A549 (cell line): ENCODE measurements at regions not wholly inside any gene's neighbourhood (a gene's known extent, or its start where the extent isn't known, plus 50 kb on each side); places are given as distances from the start of the nearest gene placed in this dataset.

ENCODE experiments used
- ATAC-seq, 2 experiments: fragments of 200-7000 bp in 1 of 2; fragments of >200 bp in 1 of 2; cut with Nextera tagmentation in 1 of 2; cut with Tn5 transposase in 1 of 2; 3 replicates each; pipeline versions ENCODE4 v1.8.0 to v1.9.1; 2018 to 2020; ENCODE audit warnings: mild to moderate bottlenecking in 1 of 2, moderate library complexity in 1 of 2
- CTCF ChIA-PET: fragments of 300-600 bp; sonication (Branson Sonifier 250); formaldehyde crosslinking; extraction: SDS; loops from one replicate; lab custom pipeline; 2021; ENCODE audit warnings: antibody characterized with exemption, inconsistent platforms; lab: Yijun Ruan, JAX
- POLR2A ChIA-PET: fragments of 350-600 bp; formaldehyde crosslinking; extraction: SDS; loops from one replicate; lab custom pipeline; 2021; ENCODE audit warnings: antibody characterized with exemption, inconsistent platforms; lab: Yijun Ruan, JAX
- DNase-seq, 2 experiments: peaks; one replicate each; pipeline versions ENCODE4 v3.0.0 to v3.0.0-alpha.2; 2011 to 2016; ENCODE audit warnings: low read depth in 1 of 2, low spot score in 1 of 2
- FAIRE-seq: peaks from 2 replicates; lab custom pipeline; 2011; peaks lifted over from hg19 to GRCh38; lab: Jason Lieb, UNC
- H3K27ac ChIP-seq, 2 experiments: fragments of >200 bp; sonication (Bioruptor Twin); formaldehyde crosslinking; 3 replicates each; pipeline ENCODE4 v1.5.1; 2016 to 2017
- H3K4me1 ChIP-seq: fragments of >200 bp; sonication (Bioruptor Twin); formaldehyde crosslinking; 3 replicates; pipeline ENCODE4 v1.6.1; 2016
- H3K4me2 ChIP-seq: fragments of >200 bp; sonication (Bioruptor Twin); formaldehyde crosslinking; 3 replicates; pipeline ENCODE4 v1.6.1; 2016
- H3K4me3 ChIP-seq: fragments of >200 bp; sonication (Bioruptor Twin); formaldehyde crosslinking; 3 replicates; pipeline ENCODE4 v1.5.1; 2016
- H3K9me3 ChIP-seq: fragments of >200 bp; sonication (Bioruptor Twin); formaldehyde crosslinking; 3 replicates; pipeline ENCODE4 v1.6.1; 2016
- BHLHE40 ChIP-seq: IDR thresholded peaks from 2 replicates; pipeline ENCODE4 v1.6.1; 2012; ENCODE audit warnings: low read depth, low read length, inconsistent platforms
- CBX2 ChIP-seq: fragments of 200-600 bp; sonication (generic); IDR thresholded peaks from 2 replicates; pipeline ENCODE4 v1.6.1; 2016; ENCODE audit warnings: low read depth, mild to moderate bottlenecking, borderline replicate concordance
- CHD4 ChIP-seq: fragments of 200-600 bp; sonication (generic); IDR thresholded peaks from 2 replicates; pipeline ENCODE4 v1.6.1; 2016; ENCODE audit warnings: antibody characterized with exemption, mild to moderate bottlenecking, borderline replicate concordance
- E2F6 ChIP-seq: IDR thresholded peaks from 2 replicates; pipeline ENCODE4 v1.6.1; 2012; ENCODE audit warnings: low read depth, borderline replicate concordance
- EP300 ChIP-seq, 2 experiments: fragments of >200 bp; sonication (Bioruptor Twin); formaldehyde crosslinking; IDR thresholded peaks; 2 replicates in 1 of 2; 3 replicates in 1 of 2; pipeline ENCODE4 v1.6.1; 2016 to 2017
- ESRRA ChIP-seq: fragments of 150-350 bp; IDR thresholded peaks from 2 replicates; pipeline ENCODE4 v1.6.1; 2014; ENCODE audit warnings: mild to moderate bottlenecking, low read length, borderline replicate concordance
- FOSL2 ChIP-seq, 2 experiments: fragments of 450-650 bp in 1 of 2; fragments of >200 bp in 1 of 2; sonication (Bioruptor Twin) in 1 of 2; formaldehyde crosslinking; IDR thresholded peaks; 2 replicates each; pipeline versions ENCODE4 v1.5.0 to v1.6.1; 2016 to 2020; ENCODE audit warnings: mild to moderate bottlenecking in 1 of 2, moderate library complexity in 1 of 2
- FOXS1 ChIP-seq: fragments of 250-450 bp; sonication (Bioruptor Pico); IDR thresholded peaks from 2 replicates; pipeline ENCODE4 v1.5.0; 2020; ENCODE audit warnings: mild to moderate bottlenecking, moderate library complexity
- GATA3 ChIP-seq: IDR thresholded peaks from 2 replicates; pipeline ENCODE4 v1.6.1; 2012; ENCODE audit warnings: borderline replicate concordance
- HEYL ChIP-seq: fragments of 250-450 bp; sonication (Bioruptor Pico); IDR thresholded peaks from 2 replicates; pipeline ENCODE4 v1.8.0; 2021; ENCODE audit warnings: mild to moderate bottlenecking, moderate library complexity
- JUNB ChIP-seq: fragments of >200 bp; sonication (Bioruptor Twin); formaldehyde crosslinking; IDR thresholded peaks from 2 replicates; pipeline ENCODE4 v1.6.1; 2016
- MAFK ChIP-seq: fragments of 450-650 bp; IDR thresholded peaks from 2 replicates; pipeline ENCODE4 v1.6.1; 2014; ENCODE audit not compliant: partially characterized antibody
- MYC ChIP-seq: IDR thresholded peaks from 2 replicates; pipeline ENCODE4 v1.6.1; 2012; ENCODE audit warnings: mild to moderate bottlenecking, inconsistent platforms, low read length, improper control_type of control experiment, borderline replicate concordance
- NR3C1 ChIP-seq: fragments of >200 bp; sonication (Bioruptor Twin); formaldehyde crosslinking; IDR thresholded peaks from 3 replicates; pipeline ENCODE4 v1.6.1; 2017
- POLR2A ChIP-seq: IDR thresholded peaks from 2 replicates; pipeline ENCODE4 v1.6.1; 2012; ENCODE audit warnings: mild to moderate bottlenecking, low read length
- POLR2AphosphoS2 ChIP-seq: conservative IDR thresholded peaks from 2 replicates; pipeline ENCODE4 v1.6.1; 2012; ENCODE audit warnings: low read length, improper control_type of control experiment, inconsistent platforms
- RAD21 ChIP-seq, 2 experiments: fragments of >200 bp in 1 of 2; sonication (Bioruptor Twin) in 1 of 2; formaldehyde crosslinking in 1 of 2; IDR thresholded peaks in 1 of 2; conservative IDR thresholded peaks in 1 of 2; 2 replicates in 1 of 2; 3 replicates in 1 of 2; pipeline ENCODE4 v1.6.1; 2012 to 2018; ENCODE audit warnings: inconsistent platforms in 1 of 2
- RARB ChIP-seq: fragments of 250-450 bp; sonication (Bioruptor Pico); IDR thresholded peaks from 2 replicates; pipeline ENCODE4 v1.8.0; 2021; ENCODE audit warnings: mild to moderate bottlenecking, moderate library complexity
- RFX5 ChIP-seq: fragments of 450-650 bp; IDR thresholded peaks from 2 replicates; pipeline ENCODE4 v1.7.1; 2014; ENCODE audit warnings: antibody characterized with exemption, mild to moderate bottlenecking, moderate library complexity
- RNF2 ChIP-seq: fragments of 200-600 bp; sonication (generic); IDR thresholded peaks from 2 replicates; pipeline ENCODE4 v1.6.1; 2016; ENCODE audit warnings: low read depth, mild to moderate bottlenecking, antibody characterized with exemption, moderate library complexity, borderline replicate concordance
- SMC3 ChIP-seq: fragments of >200 bp; sonication (Bioruptor Twin); formaldehyde crosslinking; IDR thresholded peaks from 3 replicates; pipeline ENCODE4 v1.6.1; 2018; ENCODE audit warnings: inconsistent platforms
- TP53 ChIP-seq: fragments of 250-450 bp; sonication (Bioruptor Pico); IDR thresholded peaks from 2 replicates; pipeline ENCODE4 v1.5.0; 2021; ENCODE audit warnings: mild to moderate bottlenecking, moderate library complexity
- ZNF302 ChIP-seq: fragments of 250-450 bp; sonication (Bioruptor Pico); IDR thresholded peaks from 2 replicates; pipeline ENCODE4 v1.9.0; 2021; ENCODE audit warnings: inconsistent platforms, mild to moderate bottlenecking, moderate library complexity
- ZSCAN20 ChIP-seq: fragments of 250-450 bp; sonication (Bioruptor Pico); IDR thresholded peaks from 2 replicates; pipeline ENCODE4 v1.8.0; 2022; ENCODE audit warnings: mild to moderate bottlenecking, moderate library complexity
- WGBS: methylation state at CpG from one replicate; pipeline ENCODE4 v1.1.6; 2017; ENCODE audit errors: missing lambda C conversion rate; 5-methylcytosine and 5-hydroxymethylcytosine counted together
- TF ChIP-seq, protein P1 (sequence below): IDR thresholded peaks from 2 replicates; pipeline ENCODE4 v1.6.1; 2012
- TF ChIP-seq, protein P2 (sequence below): fragments of >200 bp; sonication (Bioruptor Twin); formaldehyde crosslinking; IDR thresholded peaks from 3 replicates; pipeline ENCODE4 v1.5.1; 2016

DNA sequence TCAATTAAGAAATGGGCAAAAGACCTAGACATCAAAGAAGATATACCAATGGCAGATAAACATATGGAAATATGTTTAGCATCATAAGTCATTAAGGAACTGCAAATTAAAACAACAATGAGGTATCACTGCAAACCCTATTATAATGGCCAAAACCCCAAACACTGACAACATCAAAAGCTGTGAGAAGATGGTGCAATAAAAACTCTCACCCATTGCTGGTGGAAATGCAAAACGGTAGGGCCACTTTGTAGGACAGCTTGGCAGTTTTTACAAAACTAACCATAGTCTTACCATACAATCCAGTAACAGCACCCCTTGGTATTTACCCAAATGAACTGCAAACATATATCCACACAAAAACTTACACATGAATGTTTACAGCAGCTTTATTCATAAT is 213.1 kb downstream of the UBE2E3 start:
- Histone ChIP-seq H3K4me3 (no peak overlapping the region), H3K27ac (no peak overlapping the region), H3K4me1 (no peaks in the 10 kb centered on the region), H3K4me2 (no peak overlapping the region), H3K9me3 (no peaks in the 10 kb centered on the region)
- no peak for FAIRE-seq
- ChIA-PET CTCF (interaction anchor here (1.0 to 1.8 kb wide), 2 partner anchors 14 to 17 kb away, joined by 3 to 4 read pairs; no protein-coding TSS in a partner anchor), POLR2A (no interaction called here)
- no peak for DNase-seq
- TF ChIP-seq GATA3 (no peak), BHLHE40 (no peak), ZNF302 (CRISPR knock-in tag) (no peak), HEYL (CRISPR knock-in tag) (no peak), FOSL2 (IDR thresholded peaks at IDR 0.05) (no peak), FOSL2 (CRISPR knock-in tag; IDR thresholded peaks at IDR 0.05) (no peak), CHD4 (no peak), MAFK (no peak)
- TF ChIP-seq, protein P1, sequence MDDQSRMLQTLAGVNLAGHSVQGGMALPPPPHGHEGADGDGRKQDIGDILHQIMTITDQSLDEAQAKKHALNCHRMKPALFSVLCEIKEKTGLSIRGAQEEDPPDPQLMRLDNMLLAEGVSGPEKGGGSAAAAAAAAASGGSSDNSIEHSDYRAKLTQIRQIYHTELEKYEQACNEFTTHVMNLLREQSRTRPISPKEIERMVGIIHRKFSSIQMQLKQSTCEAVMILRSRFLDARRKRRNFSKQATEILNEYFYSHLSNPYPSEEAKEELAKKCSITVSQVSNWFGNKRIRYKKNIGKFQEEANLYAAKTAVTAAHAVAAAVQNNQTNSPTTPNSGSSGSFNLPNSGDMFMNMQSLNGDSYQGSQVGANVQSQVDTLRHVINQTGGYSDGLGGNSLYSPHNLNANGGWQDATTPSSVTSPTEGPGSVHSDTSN, result no peak
- WGBS, result 4% methylated on average over 1 of the region's 1 CpG
- ATAC-seq, result no peak

GRCh38 chr2:181196401-181196800 is 216.0 kb downstream of the UBE2E3 start:
- 20% methylated on average over 4 of the region's 4 CpGs for WGBS
- DNase-seq, result no peak
- no peak overlapping the region for H3K27ac ChIP-seq

DNA sequence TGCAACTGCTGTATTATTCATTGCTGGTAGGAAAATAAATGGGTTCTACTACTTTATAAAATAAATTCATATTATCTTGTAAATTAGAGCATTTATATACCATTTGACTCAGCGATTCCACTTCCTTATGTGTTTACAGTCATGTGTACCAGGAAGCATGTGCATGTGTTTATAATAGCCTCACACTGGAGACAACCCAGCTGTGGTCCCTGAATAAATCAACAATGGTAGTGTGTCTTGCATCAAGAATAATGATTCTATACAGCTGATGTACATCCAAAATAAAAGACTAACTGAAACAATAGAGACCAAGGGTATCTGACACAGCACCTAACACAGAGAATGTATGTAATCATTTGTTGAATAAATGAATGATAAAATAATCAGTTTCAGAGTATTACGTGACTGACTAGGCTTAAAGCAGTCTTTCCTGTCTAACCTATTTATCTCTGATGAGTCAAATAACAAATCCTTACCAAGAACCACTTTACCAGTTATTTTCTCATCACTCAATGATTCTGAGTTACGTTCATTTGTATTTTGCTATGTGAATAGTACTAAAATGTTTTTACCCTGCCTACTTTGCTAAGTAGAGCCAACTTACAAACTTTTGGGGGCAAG is 216.8 kb downstream of the UBE2E3 start:
- Histone ChIP-seq H3K9me3 (no peaks in the 10 kb centered on the region), H3K27ac (no peak overlapping the region), H3K4me2 (no peak overlapping the region), H3K4me1 (no peaks in the 10 kb centered on the region), H3K4me3 (no peak overlapping the region)
- DNase-seq, result no peak
- no peak for ATAC-seq
- ChIA-PET POLR2A (no interaction called here), CTCF (no interaction called here)
- no peak for FAIRE-seq
- WGBS, result 32% methylated on average over 3 of the region's 3 CpGs
- TF ChIP-seq POLR2A (no peak), MYC (no peak), NR3C1 (no peak), ESRRA (no peak), ZNF302 (CRISPR knock-in tag) (no peak), FOXS1 (no peak), SMC3 (no peak), JUNB (no peak), CBX2 (no peak), RFX5 (no peak), BHLHE40 (no peak), RNF2 (no peak), RARB (CRISPR knock-in tag) (no peak), TP53 (CRISPR knock-in tag) (no peak)
- TF ChIP-seq, protein P2, sequence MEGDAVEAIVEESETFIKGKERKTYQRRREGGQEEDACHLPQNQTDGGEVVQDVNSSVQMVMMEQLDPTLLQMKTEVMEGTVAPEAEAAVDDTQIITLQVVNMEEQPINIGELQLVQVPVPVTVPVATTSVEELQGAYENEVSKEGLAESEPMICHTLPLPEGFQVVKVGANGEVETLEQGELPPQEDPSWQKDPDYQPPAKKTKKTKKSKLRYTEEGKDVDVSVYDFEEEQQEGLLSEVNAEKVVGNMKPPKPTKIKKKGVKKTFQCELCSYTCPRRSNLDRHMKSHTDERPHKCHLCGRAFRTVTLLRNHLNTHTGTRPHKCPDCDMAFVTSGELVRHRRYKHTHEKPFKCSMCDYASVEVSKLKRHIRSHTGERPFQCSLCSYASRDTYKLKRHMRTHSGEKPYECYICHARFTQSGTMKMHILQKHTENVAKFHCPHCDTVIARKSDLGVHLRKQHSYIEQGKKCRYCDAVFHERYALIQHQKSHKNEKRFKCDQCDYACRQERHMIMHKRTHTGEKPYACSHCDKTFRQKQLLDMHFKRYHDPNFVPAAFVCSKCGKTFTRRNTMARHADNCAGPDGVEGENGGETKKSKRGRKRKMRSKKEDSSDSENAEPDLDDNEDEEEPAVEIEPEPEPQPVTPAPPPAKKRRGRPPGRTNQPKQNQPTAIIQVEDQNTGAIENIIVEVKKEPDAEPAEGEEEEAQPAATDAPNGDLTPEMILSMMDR, result no peak

More at GRCh38 chr2:181196401-181196800, 216.0 kb downstream of the UBE2E3 start:
- FAIRE-seq (no peak), ATAC-seq (no peak)
- H3K9me3 ChIP-seq, result no peaks in the 10 kb centered on the region
- ChIA-PET CTCF (interaction anchor here (0.8 kb wide), 1 partner anchor 21 kb away, joined by 4 read pairs; no protein-coding TSS in a partner anchor), POLR2A (no interaction called here)
- no peaks in the 10 kb centered on the region for H3K4me1 ChIP-seq
- H3K4me3 ChIP-seq, result no peak overlapping the region
- H3K4me2 ChIP-seq, result no peak overlapping the region
- no peak for TF ChIP-seq EP300 (IDR thresholded peaks at IDR 0.05)
- no peak for TF ChIP-seq POLR2AphosphoS2
- TF ChIP-seq CBX2, result no peak
- TF ChIP-seq E2F6, result no peak
- no peak for TF ChIP-seq RFX5
- no peak for TF ChIP-seq ZSCAN20 (CRISPR knock-in tag)
- no peak for TF ChIP-seq RAD21 (conservative IDR thresholded peaks at IDR 0.05 in 1 of 2, IDR thresholded peaks at IDR 0.05 in 1 of 2)
- no peak for TF ChIP-seq NR3C1
- no peak for TF ChIP-seq BHLHE40
